Glomerular endothelial cell (primary cell): ENCODE measurements at regions not wholly inside any gene's neighbourhood (a gene's known extent, or its start where the extent isn't known, plus 50 kb on each side); places are given as distances from the start of the nearest gene placed in this dataset.

Source experiments
- DNase-seq: peaks from one replicate; pipeline ENCODE4 v3.0.0-alpha.2; 2011; ENCODE audit warnings: low read depth, low spot score; ENCODE audit errors: extremely low read depth

DNA sequence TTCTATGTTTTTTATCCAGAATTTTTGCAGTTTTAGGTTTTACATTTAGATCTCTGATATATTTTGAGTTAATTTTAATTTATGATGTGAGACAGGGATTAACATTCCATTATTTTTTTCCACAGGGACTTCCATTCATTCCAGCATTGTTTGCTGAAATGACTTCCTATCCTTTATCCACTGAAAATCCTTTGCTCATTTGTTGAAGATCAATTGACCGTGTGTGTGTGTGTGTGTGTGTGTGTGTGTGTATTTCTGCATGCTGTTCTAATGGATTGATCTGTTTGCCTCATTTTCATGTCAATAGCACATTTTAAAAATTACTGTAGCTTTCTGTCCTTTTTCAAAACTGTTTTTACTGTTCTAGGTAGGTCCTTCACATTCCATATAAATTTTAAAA lies 480.3 kb downstream of the DSC3 start:
- DNase-seq: no peak

DNA sequence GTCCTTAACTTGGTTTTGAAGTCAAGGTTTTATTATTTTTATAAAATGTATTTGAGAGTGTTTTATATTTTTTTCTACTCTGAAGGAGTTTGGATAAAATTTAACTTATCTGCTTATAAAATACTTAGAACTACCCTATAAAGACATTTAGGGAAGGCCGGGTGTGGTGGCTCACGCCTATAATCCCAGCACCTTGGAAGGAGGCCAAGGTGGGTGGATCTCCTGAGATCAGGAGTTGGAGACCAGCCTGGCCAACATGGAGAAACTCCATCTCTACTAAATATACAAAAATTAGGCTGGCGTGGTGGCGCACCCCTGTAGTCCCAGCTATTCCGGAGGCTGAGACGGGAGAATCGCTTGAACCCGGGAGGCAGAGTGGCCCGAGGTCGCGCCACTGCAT lies 486.4 kb downstream of the DSC3 start:
- DNase-seq: no peak

- no peak for DNase-seq
These were observed 497.1 kb downstream of the DSC3 start for GRCh38 chr18:30545393-30545792.

- DNase-seq: no peak
These were observed 498.4 kb downstream of the DSC3 start for GRCh38 chr18:30544141-30544540.

- DNase-seq: no peak
These were observed 508.8 kb downstream of the DSC3 start for GRCh38 chr18:30533716-30534115.

DNA sequence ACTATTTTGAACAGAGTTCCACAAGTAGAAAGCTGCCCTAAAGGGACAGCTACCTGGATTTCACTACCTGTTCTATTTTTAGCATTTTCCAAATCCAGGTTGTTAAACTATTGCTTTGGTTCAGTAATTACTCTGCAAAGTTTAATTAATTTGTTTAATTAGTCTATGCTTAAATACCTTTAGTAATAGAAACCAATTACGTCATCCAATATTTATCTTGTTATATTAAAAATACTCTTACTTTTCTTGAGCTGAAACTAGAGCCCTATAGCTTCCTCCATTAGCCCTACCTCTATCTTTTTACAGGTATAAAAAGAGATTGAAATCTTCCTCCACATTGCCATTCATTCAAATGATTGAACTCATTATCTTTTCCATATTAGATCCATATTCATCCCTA lies 514.6 kb downstream of the DSC3 start:
- no peak for DNase-seq

DNA sequence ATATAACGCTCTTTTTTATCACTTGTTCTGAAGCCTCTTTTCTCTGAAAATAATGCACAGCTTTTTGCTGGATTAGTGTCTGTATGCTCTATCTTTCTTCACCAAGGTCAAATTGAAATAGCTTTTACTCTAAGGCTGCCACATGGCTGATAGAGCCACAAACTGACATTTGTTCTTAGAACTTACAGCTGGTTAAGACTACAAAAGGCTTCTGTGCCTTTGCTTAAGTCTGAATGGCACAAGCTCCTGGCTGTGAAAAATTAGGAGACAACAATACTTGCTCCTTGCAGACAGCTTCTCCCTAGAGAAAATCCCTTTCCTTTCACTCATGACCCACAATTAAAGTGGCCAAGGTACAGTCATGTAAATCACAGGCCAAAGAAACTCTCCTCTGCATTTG lies 515.3 kb downstream of the DSC3 start:
- DNase-seq: no peak

DNA sequence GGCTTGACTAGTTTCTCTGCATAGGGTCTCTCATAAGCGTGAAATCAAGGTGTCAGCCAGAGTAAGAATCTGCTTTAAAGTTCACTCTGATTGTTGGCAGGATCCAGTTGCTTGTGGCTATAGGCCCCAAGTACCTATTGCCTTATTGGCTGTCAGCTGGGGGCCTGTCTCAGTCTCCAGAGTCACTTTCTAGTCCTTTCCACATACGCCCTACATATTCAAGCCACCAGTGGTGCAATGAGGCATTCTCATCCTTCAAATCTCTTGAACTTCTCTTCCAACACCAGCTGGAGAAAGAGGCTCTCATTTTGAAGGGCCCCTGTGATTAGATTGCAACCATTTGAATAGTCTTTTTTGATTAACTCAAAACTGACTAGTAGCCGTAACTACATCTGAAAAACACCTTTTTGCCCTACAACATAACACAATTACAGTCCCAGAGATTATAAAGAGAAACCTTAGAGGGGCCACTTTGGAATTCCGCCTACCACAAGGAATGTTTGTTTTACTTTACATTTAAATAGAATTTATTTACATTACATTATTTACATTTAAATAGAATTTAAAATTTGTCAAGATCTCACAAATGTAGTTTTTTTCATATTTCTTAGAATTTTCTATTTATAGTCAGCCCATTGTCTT lies 520.1 kb downstream of the DSC3 start:
- no peak for DNase-seq

DNA sequence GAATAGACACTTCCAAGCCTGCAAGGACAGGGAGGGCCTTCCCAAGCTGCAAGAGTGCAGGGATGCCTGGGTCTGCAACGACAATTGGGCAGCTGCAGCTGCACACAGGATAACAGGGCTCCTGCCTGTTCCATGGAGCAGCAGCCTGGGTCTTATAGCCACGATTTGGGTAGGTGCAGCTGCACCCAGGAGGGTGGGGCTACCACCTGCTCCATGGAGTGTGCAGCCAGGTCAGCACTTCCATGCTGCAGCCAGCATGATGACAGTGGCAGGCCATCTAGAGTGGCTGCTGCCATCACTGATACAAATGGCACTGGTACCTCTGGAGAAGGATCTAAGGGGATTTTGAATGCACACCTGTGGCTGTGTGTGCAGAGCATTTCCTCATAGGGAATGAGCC lies 528.5 kb downstream of the DSC3 start:
- DNase-seq: no peak

- no peak for DNase-seq
These were observed 529.7 kb downstream of the DSC3 start for GRCh38 chr18:30512872-30513271.

- no peak for DNase-seq
These were observed 531.7 kb downstream of the DSC3 start for GRCh38 chr18:30510882-30511281.

GRCh38 chr18:30501594-30501993 lies 540.9 kb downstream of the DSC3 start:
- DNase-seq: no peak

DNA sequence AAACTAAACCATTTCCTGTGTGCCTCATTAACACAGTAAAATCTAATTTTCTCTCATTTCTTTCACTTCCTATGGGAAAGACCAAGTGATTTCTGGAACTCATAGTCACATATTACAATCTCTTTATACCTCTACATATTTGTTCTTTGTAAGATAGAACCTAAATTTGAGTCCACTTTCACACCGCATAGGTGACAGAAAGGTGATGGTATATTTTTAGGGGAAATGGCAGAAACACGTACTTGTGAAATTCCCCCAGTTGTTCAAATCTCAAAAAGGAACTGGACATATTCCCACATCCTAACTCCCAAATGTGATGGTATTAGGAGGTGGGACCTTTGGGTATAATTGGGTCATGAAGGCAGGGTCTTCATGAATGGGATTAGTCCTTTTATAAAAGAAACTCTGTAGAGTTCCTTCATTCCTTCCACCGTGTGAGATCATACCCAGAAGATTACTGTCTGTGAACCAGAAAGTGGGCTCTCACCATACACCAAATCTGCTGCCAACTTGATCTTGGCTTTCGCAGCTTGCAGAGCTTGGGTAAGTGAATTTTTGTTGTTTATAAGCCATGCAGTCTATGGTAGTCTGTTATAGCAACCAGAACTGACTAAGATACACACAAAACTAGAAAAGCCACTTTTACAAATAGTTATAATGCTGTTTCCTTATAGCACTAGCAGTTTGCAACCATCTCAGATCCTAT lies 542.1 kb downstream of the DSC3 start:
- no peak for DNase-seq

DNA sequence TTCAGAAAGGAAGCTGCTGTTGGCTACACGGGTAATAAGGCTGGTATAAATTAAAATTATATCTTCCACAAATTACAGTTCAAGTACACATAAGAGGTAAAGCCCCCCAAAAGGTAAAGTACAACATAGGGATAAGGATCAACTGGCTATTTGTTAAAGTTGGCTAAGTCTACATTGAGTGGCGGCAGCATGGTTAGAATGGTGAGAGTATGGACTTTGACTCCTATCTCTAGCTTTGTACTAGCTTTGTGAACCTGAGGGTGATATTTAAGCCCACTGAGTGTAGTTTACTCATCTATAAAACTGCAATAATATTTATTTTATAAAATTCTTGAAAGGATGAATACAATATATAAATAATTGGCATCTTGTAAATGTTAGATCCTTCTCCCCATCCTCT lies 542.8 kb downstream of the DSC3 start:
- no peak for DNase-seq

DNA sequence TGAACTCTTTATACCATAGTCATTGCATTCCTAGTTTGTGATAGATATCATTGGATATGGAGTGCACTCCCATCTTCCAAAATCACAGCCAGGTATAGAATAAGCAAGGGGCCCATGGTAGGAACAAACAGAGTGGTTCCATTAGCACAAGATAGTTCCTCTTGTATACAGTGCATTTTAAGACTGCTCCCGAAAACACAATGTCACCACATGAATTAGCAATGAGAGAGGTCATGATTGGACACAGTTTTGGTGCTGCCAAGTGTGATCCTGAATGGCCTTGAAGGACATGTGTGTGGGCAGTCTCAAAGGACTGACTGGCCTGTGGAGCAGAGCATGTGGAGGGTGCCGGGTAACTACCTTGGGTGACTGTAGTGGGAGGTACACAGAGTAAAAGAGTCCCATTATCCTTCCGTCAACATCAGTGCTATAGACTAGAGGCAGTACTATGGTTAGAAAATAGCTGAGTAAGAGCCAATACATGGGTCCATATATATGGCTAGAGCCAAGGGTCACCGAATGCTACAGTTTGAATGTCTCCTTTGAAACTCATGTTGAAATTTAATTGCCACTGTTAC lies 549.9 kb downstream of the DSC3 start:
- DNase-seq: no peak

- no peak for DNase-seq
These were observed 550.6 kb downstream of the DSC3 start for GRCh38 chr18:30491815-30492551.

GRCh38 chr18:30489890-30490643 lies 552.5 kb downstream of the DSC3 start:
- DNase-seq: no peak

DNA sequence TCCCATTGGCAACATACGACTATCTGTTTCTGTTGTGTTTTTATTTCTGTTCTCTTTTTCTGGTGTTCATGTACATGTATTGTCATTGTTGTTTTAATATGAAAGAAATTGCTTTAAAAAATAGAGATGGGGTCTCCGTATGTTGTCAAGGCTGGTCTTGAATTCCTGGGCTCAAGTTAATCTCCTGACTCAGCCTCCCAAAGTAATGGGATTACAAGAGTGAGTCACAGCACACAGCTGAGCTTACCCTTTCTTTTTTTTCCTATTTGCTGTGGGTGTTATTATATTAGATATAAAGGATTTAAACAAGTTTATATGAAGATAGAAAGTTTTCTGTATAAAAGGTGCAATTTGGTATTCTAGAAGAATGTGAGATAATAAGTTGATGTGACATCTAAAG lies 554.6 kb downstream of the DSC3 start:
- DNase-seq: no peak

DNA sequence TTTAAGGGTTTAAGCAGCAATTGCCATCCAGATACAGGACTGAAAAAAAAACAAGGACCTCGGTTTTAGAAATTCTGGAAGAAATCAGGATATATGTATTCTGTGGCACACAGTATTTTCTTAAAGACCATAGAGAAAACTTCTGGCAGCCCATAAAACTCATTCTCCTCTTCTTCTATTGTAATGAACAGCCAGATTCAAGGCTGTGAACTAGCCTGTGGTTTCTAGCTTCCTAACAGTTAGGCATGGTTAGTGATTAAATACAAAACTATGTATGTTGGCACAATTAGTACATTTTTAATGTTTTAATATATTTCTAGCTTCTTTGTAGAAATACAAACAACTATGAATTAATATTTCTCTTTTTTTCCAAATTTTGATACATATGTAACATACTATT lies 555.7 kb downstream of the DSC3 start:
- DNase-seq: no peak

DNA sequence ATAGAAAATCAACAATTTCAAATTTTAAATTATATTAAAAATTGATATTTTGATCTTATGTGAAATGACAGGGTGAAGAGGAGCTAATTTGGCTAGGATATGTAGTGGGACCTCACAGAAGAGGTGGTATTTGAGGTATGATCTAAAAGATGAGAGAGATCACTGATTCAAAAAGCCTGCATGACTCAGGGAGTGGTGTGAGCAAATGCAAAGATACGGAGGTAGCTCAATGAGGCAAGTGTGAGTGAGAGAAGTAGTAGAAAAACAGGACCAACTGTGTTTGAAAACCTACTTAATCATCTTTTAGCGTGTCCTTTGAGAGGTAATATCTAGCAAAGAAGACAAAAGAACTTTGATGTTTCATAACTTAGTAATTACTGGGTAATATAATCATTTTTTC lies 557.5 kb downstream of the DSC3 start:
- DNase-seq: no peak

GRCh38 chr18:30481871-30482270 lies 560.7 kb downstream of the DSC3 start:
- no peak for DNase-seq
